WERI-Rb-1 (cell line): ENCODE measurements at regions not wholly inside any gene's neighbourhood (a gene's known extent, or its start where the extent isn't known, plus 50 kb on each side); places are given as distances from the start of the nearest gene placed in this dataset.

ENCODE experiments used
- DNase-seq: peaks from one replicate; pipeline ENCODE4 v3.0.0-alpha.2; 2020
- H3K27ac ChIP-seq: fragments of 250-450 bp; sonication (Bioruptor Pico); 2 replicates; pipeline ENCODE4 v1.5.1; 2020; ENCODE audit warnings: mild to moderate bottlenecking, moderate library complexity
- H3K27me3 ChIP-seq: fragments of 250-450 bp; sonication (Bioruptor Pico); 2 replicates; pipeline ENCODE4 v1.5.1; 2021; ENCODE audit warnings: mild to moderate bottlenecking, low read depth, moderate library complexity; ENCODE audit not compliant: insufficient read depth, severe bottlenecking
- H3K36me3 ChIP-seq: fragments of 250-450 bp; sonication (Bioruptor Pico); 2 replicates; pipeline ENCODE4 v1.5.1; 2020; ENCODE audit warnings: mild to moderate bottlenecking, moderate library complexity
- H3K4me3 ChIP-seq: 2 replicates; pipeline ENCODE4 v1.5.1; 2011; ENCODE audit warnings: low read depth, mild to moderate bottlenecking, control low read depth, low read length
- H3K9me3 ChIP-seq: fragments of 250-450 bp; sonication (Bioruptor Pico); 2 replicates; pipeline ENCODE4 v1.5.1; 2021; ENCODE audit warnings: mild to moderate bottlenecking, moderate library complexity; ENCODE audit not compliant: severe bottlenecking
- TF ChIP-seq, protein P1 (sequence below): IDR thresholded peaks from 2 replicates; pipeline ENCODE4 v1.5.1; 2011; ENCODE audit warnings: low read depth, mild to moderate bottlenecking, control low read depth, inconsistent platforms, low read length

DNA sequence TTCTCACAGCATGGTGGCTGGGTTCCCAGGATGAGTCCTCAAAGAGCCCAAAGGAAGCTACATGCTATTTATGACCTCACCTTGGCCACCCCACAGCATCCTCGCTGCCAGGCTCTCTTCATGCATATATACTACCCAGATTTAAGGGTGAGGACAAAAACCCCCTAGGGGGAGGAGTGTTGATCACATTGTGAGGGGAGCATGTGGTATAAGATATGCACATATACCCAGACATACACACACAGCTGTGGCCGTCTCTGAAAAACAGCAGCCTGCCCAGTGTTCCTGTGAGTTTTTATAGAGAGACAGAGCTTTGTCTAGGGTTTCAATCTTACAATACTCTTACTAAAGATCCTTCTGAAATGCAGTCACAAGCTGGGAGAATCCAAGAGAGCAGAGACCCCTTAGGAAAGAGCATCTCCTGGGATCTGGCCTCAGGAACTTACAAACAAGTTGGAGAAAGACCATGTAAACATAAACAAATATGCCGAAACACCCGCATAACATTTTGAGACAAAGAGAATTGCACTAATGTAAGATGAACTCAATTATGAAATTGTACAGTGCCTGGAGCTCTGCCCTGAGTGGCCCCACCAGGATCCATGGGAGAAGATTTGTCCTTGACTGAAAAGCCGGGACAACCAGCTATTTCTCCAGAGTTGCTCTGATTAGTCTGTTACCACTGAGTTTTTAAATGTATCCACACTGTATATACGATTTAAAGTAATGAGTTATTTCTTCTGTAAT, 146.4 kb downstream of the GADD45G start:
- H3K27ac ChIP-seq = no peak overlapping the region

DNA sequence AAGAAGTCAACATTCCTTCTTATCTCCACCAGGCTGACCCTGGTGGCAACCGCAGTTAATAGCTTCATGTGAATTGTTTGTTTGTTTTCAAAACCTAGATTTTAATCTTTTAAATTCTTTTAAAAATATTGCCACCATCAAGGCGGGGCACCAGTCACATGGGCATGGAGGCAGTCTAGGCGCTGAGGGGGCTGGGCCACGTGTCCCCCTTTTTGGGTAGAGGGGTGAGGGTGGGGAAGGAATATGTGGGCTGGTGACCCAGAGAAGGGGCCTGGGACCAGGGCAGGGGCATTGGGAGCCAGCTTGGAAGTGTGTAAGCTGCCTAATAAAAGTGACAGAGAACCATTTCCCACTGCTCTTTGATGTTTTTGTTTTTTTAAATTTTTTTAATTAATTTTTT, 147.3 kb downstream of the GADD45G start:
- Histone ChIP-seq H3K27ac (no peak overlapping the region), H3K36me3 (no peaks in the 10 kb centered on the region), H3K9me3 (no peaks in the 10 kb centered on the region), H3K4me3 (no peak overlapping the region), H3K27me3 (no peaks in the 10 kb centered on the region)
- no peak for DNase-seq
- TF ChIP-seq, protein P1, sequence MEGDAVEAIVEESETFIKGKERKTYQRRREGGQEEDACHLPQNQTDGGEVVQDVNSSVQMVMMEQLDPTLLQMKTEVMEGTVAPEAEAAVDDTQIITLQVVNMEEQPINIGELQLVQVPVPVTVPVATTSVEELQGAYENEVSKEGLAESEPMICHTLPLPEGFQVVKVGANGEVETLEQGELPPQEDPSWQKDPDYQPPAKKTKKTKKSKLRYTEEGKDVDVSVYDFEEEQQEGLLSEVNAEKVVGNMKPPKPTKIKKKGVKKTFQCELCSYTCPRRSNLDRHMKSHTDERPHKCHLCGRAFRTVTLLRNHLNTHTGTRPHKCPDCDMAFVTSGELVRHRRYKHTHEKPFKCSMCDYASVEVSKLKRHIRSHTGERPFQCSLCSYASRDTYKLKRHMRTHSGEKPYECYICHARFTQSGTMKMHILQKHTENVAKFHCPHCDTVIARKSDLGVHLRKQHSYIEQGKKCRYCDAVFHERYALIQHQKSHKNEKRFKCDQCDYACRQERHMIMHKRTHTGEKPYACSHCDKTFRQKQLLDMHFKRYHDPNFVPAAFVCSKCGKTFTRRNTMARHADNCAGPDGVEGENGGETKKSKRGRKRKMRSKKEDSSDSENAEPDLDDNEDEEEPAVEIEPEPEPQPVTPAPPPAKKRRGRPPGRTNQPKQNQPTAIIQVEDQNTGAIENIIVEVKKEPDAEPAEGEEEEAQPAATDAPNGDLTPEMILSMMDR = no peak

More for the DNA sequence above, 146.4 kb downstream of the GADD45G start:
- TF ChIP-seq, protein P1 = no peak
- H3K27me3 ChIP-seq = no peaks in the 10 kb centered on the region
- H3K4me3 ChIP-seq = no peak overlapping the region
- peaks cover 2% of the 10 kb centered on the region for H3K9me3 ChIP-seq
- DNase-seq = no peak
- no peaks in the 10 kb centered on the region for H3K36me3 ChIP-seq

DNA sequence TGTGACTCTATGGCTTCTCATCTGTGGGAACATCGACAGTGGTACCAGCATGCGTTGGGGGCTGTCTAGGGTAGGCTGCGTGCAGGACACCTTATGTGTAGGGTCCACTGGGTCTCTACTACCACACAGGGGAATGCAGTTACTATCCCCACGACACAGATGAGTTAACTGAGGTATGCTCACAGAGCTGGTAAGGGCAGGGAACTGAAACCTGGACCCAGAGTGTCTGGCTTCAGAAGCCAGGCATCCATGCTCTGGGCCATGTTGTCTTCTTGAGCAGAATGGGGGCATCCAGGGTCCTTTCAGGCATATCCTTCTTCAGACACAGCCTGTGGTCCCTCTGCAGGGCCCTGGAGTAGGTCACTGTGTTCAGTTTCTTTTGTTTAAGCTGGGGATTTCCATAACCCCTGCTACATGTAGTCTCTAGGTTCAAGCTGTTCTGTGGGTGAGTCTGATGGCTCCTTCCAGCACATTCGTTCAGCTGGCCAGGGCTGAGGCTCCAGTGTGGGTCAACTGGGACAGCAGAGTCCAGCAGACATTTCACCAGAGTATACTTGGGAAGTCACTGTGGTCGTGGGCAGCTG, 148.8 kb downstream of the GADD45G start:
- Histone ChIP-seq H3K9me3 (no peaks in the 10 kb centered on the region), H3K36me3 (no peaks in the 10 kb centered on the region), H3K27ac (no peak overlapping the region), H3K4me3 (no peak overlapping the region), H3K27me3 (no peaks in the 10 kb centered on the region)
- DNase-seq = no peak
- TF ChIP-seq, protein P1 = no peak

DNA sequence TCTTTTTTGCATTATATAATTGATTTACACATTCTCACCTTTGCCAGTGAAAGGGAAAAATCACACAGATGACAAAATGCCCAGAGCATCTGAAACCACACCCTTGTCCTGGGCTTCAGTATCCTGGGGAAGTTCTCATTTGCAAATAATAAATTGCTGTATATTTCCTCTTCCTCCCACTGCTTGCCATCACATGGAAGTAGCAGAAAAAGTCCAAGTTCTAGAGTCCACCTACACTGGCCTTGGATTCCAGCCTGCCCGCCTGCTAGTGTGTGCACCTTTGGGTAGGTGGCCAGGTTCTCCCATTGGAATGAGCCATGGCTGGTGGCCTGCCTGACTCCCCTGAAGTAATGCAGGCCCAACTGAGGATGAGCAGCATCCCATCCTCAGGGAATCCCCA, 149.4 kb downstream of the GADD45G start:
- TF ChIP-seq, protein P1 = no peak
- no peaks in the 10 kb centered on the region for H3K9me3 ChIP-seq
- no peak overlapping the region for H3K27ac ChIP-seq
- H3K27me3 ChIP-seq = no peaks in the 10 kb centered on the region
- H3K36me3 ChIP-seq = no peaks in the 10 kb centered on the region
- no peak overlapping the region for H3K4me3 ChIP-seq
- no peak for DNase-seq

DNA sequence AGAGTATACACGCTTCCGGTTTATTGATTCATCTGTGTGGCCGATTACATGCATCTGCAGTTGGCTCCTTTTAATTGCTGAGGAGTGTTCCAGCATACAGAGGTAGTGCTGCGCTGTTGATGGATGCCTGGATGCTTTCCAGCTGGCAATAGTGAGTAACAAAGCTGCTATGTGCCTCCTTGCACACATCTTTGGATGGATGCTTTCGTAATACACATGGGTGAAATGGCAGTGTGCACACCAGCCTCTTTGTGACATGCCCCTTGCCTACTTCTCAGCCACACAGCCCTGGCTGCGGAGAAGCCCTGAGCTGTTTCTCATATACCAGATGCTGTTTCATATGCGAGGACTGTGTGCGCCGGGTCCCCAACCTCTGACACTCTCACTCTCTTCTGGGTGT, 151.0 kb downstream of the GADD45G start:
- Histone ChIP-seq H3K4me3 (no peak overlapping the region), H3K9me3 (no peaks in the 10 kb centered on the region), H3K27ac (no peak overlapping the region), H3K36me3 (no peaks in the 10 kb centered on the region), H3K27me3 (no peaks in the 10 kb centered on the region)
- no peak for DNase-seq
- TF ChIP-seq, protein P1 = no peak
